Ascending aorta (tissue), 2 donors: ENCODE measurements at regions not wholly inside any gene's neighbourhood (a gene's known extent, or its start where the extent isn't known, plus 50 kb on each side); places are given as distances from the start of the nearest gene placed in this dataset.

ENCODE experiments used
- DNase-seq, 2 donors: peaks; one replicate each; pipeline ENCODE4 v3.0.0-alpha.2; 2019; ENCODE audit warnings: low spot score in 2 of 2
- H3K27ac ChIP-seq, 2 donors: fragments of 200-600 bp; sonication (generic); one replicate each; pipeline ENCODE4 v1.5.1; 2016 to 2017; ENCODE audit warnings: mild to moderate bottlenecking in 1 of 2
- H3K27me3 ChIP-seq: fragments of 200-600 bp; sonication (generic); one replicate; pipeline ENCODE4 v1.5.1; 2017
- H3K36me3 ChIP-seq, 2 donors: fragments of 200-600 bp; sonication (generic); one replicate each; pipeline ENCODE4 v1.5.1; 2016
- H3K4me1 ChIP-seq, 2 donors: fragments of 200-600 bp; sonication (generic); one replicate each; pipeline ENCODE4 v1.5.1; 2016 to 2017; ENCODE audit warnings: mild to moderate bottlenecking in 1 of 2
- H3K4me3 ChIP-seq, 2 donors: fragments of 200-600 bp; sonication (generic); one replicate each; pipeline ENCODE4 v1.5.1; 2016 to 2017; ENCODE audit warnings: mild to moderate bottlenecking in 1 of 2
- H3K9me3 ChIP-seq, 2 donors: fragments of 200-600 bp; sonication (generic); one replicate each; pipeline ENCODE4 v1.5.1; 2016
- intact Hi-C: fragments of 100-400 bp; cut with DNase I; formaldehyde crosslinking; loops from one replicate; pipeline ENCODE4 v1.15.1; 2023
- TF ChIP-seq, protein P1 (sequence below), 3 experiments: fragments of 200-600 bp in 2 of 3; fragments of 450-650 bp in 1 of 3; sonication (generic) in 2 of 3; IDR thresholded peaks; one replicate each; pipeline ENCODE4 v1.5.1; 2016 to 2019; ENCODE audit warnings: antibody characterized with exemption in 3 of 3, mild to moderate bottlenecking in 1 of 3, moderate library complexity in 1 of 3

DNA sequence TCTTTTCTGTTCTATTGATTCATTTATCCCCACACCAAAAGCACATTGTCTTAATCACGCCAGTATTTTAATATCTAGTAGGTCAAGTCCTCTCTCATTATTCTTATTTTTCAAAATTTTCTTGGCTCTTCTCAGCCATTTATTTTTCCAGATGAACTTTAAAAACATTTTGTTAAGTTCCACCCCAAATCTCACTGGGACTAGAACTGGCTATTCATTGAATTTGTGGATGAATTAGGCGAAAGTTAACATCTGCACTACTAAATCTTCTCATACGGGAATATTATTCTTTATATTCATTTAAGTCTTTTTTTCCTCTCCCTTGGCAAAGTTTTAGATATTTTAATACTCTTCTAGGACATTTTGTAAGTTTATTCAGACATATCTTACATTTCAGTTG, 295.2 kb upstream of the MGMT start:
- intact Hi-C loops = no loop called here
- no peak overlapping the region for H3K27ac ChIP-seq
- DNase-seq = no peak
- H3K9me3 ChIP-seq = no peaks in the 10 kb centered on the region
- H3K36me3 ChIP-seq = no peaks in the 10 kb centered on the region
- H3K4me3 ChIP-seq = no peak overlapping the region
- no peaks in the 10 kb centered on the region for H3K4me1 ChIP-seq
- TF ChIP-seq, protein P1, sequence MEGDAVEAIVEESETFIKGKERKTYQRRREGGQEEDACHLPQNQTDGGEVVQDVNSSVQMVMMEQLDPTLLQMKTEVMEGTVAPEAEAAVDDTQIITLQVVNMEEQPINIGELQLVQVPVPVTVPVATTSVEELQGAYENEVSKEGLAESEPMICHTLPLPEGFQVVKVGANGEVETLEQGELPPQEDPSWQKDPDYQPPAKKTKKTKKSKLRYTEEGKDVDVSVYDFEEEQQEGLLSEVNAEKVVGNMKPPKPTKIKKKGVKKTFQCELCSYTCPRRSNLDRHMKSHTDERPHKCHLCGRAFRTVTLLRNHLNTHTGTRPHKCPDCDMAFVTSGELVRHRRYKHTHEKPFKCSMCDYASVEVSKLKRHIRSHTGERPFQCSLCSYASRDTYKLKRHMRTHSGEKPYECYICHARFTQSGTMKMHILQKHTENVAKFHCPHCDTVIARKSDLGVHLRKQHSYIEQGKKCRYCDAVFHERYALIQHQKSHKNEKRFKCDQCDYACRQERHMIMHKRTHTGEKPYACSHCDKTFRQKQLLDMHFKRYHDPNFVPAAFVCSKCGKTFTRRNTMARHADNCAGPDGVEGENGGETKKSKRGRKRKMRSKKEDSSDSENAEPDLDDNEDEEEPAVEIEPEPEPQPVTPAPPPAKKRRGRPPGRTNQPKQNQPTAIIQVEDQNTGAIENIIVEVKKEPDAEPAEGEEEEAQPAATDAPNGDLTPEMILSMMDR (IDR thresholded peaks at IDR 0.05) = no peak
- H3K27me3 ChIP-seq = no peaks in the 10 kb centered on the region

DNA sequence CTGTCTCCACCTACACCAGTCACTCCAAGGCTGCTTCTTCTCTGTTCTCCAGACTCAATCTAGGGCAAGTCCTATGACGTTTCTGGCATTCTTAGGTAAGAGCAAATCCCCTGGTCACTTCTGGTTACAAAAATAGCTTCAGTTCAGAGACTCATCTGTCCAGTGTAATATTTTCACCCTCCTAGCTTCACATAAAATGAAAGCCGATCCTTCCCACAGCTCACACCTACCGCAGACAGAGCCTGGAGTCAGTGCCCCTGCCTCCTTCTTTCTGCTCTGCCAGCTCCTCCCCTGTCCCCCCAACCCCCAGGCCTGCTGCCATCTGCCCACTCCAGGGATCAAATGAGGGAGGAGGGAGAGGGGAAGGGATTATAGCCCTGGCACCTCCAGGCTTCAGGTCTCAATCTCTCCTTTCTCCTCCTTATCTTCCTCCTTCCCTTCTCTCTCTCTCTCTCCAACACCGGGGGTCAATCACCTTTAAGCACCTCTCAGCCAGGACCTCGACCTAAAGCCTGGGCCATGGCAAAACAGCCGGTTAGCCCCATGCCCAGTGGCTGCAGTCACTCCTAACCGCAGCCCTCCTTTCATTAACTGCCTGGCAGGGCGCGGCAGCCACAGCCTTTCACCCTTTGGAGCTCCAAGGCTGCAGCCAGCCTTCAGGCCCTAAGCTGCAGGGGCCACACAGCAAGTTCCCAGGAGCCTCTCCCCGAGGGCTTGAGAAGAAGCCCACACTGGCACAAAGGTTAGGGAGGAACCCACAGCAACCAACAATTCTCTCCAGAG, 292.6 kb upstream of the MGMT start:
- no peak overlapping the region for H3K4me3 ChIP-seq
- no peak overlapping the region for H3K27ac ChIP-seq
- H3K27me3 ChIP-seq = no peaks in the 10 kb centered on the region
- no peak for DNase-seq
- TF ChIP-seq, protein P1 (IDR thresholded peaks at IDR 0.05) = no peak
- H3K4me1 ChIP-seq = no peaks in the 10 kb centered on the region
- no peaks in the 10 kb centered on the region for H3K36me3 ChIP-seq
- no peaks in the 10 kb centered on the region for H3K9me3 ChIP-seq
- intact Hi-C loops = no loop called here

DNA sequence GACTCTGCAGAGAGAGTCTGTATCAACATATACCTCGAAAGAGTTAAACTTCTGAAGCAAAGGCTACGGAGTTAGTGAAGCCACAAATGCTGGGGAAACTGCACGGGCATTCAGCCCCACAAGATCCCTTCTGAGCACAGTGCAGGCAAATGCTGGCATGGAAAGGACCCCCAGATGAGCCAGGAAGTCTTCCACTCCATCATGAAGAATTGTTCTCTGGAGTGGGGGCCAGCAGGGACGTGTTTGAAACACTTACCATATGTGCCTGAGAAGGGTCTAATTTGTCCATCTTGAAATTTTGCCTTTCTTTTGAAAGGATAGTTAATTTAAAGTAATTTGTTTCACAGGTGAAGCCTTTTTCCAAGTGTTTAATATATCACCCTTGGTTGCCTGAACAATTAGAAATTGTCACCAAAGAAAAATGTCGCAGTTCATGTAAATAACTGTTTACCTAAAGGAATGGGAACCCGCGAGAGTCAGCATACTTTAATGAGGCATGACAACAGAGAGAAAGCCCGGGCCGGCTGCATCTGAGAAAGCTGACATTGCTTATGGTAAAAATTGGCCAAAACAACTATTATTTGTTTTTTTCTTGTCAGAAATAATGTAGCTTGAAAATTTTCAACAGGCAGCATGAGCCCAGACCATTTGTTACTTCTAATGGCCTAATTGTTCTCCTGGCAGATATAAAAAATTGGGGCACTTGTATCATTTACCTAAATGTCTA, 287.6 kb upstream of the MGMT start:
- Histone ChIP-seq H3K27me3 (no peaks in the 10 kb centered on the region), H3K4me3 (no peak overlapping the region), H3K27ac (no peak overlapping the region), H3K9me3 (no peaks in the 10 kb centered on the region), H3K4me1 (no peaks in the 10 kb centered on the region), H3K36me3 (no peaks in the 10 kb centered on the region)
- intact Hi-C loops = no loop called here
- TF ChIP-seq, protein P1 (IDR thresholded peaks at IDR 0.05) = no peak
- no peak for DNase-seq

DNA sequence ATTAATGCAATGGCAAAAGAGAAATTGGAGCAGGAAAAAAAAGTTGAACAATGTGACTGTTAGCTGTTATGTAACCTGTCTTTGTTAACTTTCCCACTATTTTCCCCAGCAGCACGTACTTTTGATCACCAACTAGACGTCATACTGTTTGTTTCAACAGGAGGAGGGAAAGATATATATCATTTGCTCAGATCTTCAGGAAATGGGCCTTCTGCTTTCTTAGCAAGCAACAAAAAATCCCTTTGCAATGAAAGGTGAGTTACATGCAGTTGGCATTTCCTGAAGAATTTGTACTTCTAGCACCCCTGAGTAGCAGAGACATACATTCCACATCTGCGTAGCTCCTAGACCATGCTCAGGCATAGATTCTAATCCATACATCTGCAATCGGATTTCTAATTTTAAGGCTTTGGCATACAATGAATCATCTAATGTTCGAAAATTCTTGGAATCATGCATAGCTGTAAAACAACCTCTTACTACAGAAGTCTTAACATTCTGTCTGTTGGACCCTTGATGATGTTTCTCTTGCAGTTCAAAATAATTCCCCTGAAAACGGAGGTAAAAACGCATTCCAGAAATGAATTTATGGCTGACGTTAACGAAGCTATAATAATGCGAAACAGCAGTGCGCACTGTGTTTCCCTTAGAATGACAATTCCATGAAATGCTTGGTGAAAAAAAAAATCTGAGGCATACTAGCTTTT, 286.9 kb upstream of the MGMT start:
- H3K4me3 ChIP-seq = no peak overlapping the region
- intact Hi-C loops = no loop called here
- no peak for DNase-seq
- H3K27ac ChIP-seq = no peak overlapping the region
- H3K9me3 ChIP-seq = no peaks in the 10 kb centered on the region
- TF ChIP-seq, protein P1 (IDR thresholded peaks at IDR 0.05) = no peak
- no peaks in the 10 kb centered on the region for H3K36me3 ChIP-seq
- no peaks in the 10 kb centered on the region for H3K4me1 ChIP-seq
- no peaks in the 10 kb centered on the region for H3K27me3 ChIP-seq

DNA sequence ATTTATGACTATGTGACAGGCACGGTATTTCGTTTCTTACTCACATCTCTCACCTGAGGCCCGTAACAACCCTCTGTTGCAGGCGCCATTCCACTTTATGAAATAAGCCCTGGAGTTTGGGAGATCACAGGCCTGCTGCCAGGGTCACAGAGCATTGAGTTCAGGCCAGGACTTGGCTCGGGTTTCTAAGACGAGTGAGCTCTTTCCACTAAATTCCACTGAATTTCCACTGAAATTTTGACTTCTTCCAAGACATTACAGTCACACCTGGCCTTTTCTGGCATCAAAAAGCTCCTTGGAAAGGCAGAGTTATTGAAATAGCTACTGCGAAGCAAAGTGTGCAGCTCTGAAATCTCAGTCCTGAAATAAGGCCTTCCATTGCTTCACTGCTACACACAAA, 282.8 kb upstream of the MGMT start:
- H3K36me3 ChIP-seq = no peaks in the 10 kb centered on the region
- H3K27me3 ChIP-seq = no peaks in the 10 kb centered on the region
- no peak overlapping the region for H3K27ac ChIP-seq
- no peaks in the 10 kb centered on the region for H3K9me3 ChIP-seq
- TF ChIP-seq, protein P1 (IDR thresholded peaks at IDR 0.05) = no peak
- no peak overlapping the region for H3K4me3 ChIP-seq
- no peaks in the 10 kb centered on the region for H3K4me1 ChIP-seq
- intact Hi-C loops = no loop called here
- no peak for DNase-seq
